HepG2 (cell line): ENCODE measurements at regions not wholly inside any gene's neighbourhood (a gene's known extent, or its start where the extent isn't known, plus 50 kb on each side); places are given as distances from the start of the nearest gene placed in this dataset.

Source experiments
- ATAC-seq: fragments of 200-7000 bp; cut with Tn5 transposase; 3 replicates; pipeline ENCODE4 v1.9.1; 2020; ENCODE audit warnings: mild to moderate bottlenecking, moderate library complexity
- BruUV-seq: library from RNA; stranded (reverse); fragments of 400-500 nt; replicated peaks from 2 replicates; lab custom pipeline; 2021; lab: Mats Ljungman, UMichigan
- CTCF ChIA-PET: fragments of 300-600 bp; formaldehyde crosslinking; extraction: SDS; loops from one replicate; lab custom pipeline; 2021; ENCODE audit warnings: low total read pairs, inconsistent platforms, low intra/inter-chr PET ratio; lab: Yijun Ruan, JAX
- POLR2A ChIA-PET: fragments of 350-600 bp; sonication (Branson Sonifier 250); formaldehyde crosslinking; loops from one replicate; lab custom pipeline; 2020; ENCODE audit warnings: antibody characterized with exemption, inconsistent platforms; lab: Yijun Ruan, JAX
- DNase-seq: peaks from one replicate; pipeline ENCODE4 v3.0.0-alpha.2; 2015; ENCODE audit warnings: low spot score
- FAIRE-seq: peaks from 3 replicates; lab custom pipeline; 2011; peaks lifted over from hg19 to GRCh38; lab: Jason Lieb, UNC
- H2AFZ ChIP-seq: one replicate; pipeline ENCODE4 v1.6.1; 2011; ENCODE audit warnings: low read length, inconsistent platforms
- H3K27ac ChIP-seq: fragments of 300-600 bp; 3 replicates; pipeline ENCODE4 v1.8.0; 2011; ENCODE audit warnings: mixed run types, mild to moderate bottlenecking, mixed read lengths, low read length, inconsistent platforms; ENCODE audit not compliant: insufficient read depth; ENCODE audit errors: extremely low read length
- H3K27me3 ChIP-seq, 2 experiments: fragments of 200-600 bp in 1 of 2; 2 replicates in 1 of 2; 3 replicates in 1 of 2; pipeline versions ENCODE4 v1.6.0 to v1.8.0; 2011; ENCODE audit warnings: low read length in 2 of 2, mild to moderate bottlenecking in 2 of 2, moderate library complexity in 2 of 2, inconsistent platforms in 1 of 2; ENCODE audit not compliant: insufficient read depth in 2 of 2, control insufficient read depth in 1 of 2
- H3K36me3 ChIP-seq, 2 experiments: fragments of 200-600 bp in 1 of 2; replicated peaks in 1 of 2; 2 replicates in 1 of 2; 3 replicates in 1 of 2; pipeline versions ENCODE4 v1.5.1 to v1.8.0; 2011; ENCODE audit warnings: low read length in 2 of 2, inconsistent platforms in 1 of 2; ENCODE audit not compliant: insufficient read depth in 2 of 2, control insufficient read depth in 1 of 2
- H3K4me1 ChIP-seq: 2 replicates; pipeline ENCODE4 v1.5.1; 2012; ENCODE audit warnings: low read length, inconsistent platforms; ENCODE audit not compliant: insufficient read depth
- H3K4me2 ChIP-seq: 2 replicates; pipeline ENCODE4 v1.6.0; 2011; ENCODE audit warnings: low read depth, low read length, inconsistent platforms
- H3K4me3 ChIP-seq, 3 experiments: fragments of 200-600 bp in 1 of 3; sonication (generic), shearing (Covaris generic) in 1 of 3; replicated peaks in 1 of 3; 2 replicates each; pipeline ENCODE4 v1.5.1; 2011 to 2016; ENCODE audit warnings: low read length in 3 of 3, inconsistent platforms in 2 of 3, low read depth in 2 of 3, mild to moderate bottlenecking in 2 of 3, control low read depth in 1 of 3, mixed read lengths in 1 of 3; ENCODE audit not compliant: insufficient read depth in 1 of 3
- H3K79me2 ChIP-seq: one replicate; pipeline ENCODE4 v1.6.1; 2011; ENCODE audit warnings: low read length, inconsistent platforms; ENCODE audit not compliant: insufficient read depth
- H3K9ac ChIP-seq: 2 replicates; pipeline ENCODE4 v1.6.0; 2011; ENCODE audit warnings: mild to moderate bottlenecking, low read depth, low read length, inconsistent platforms; ENCODE audit not compliant: insufficient read depth
- H3K9me3 ChIP-seq: 2 replicates; pipeline ENCODE4 v1.5.1; 2012; ENCODE audit warnings: mild to moderate bottlenecking, low read length
- H4K20me1 ChIP-seq: 2 replicates; pipeline ENCODE4 v1.6.0; 2011; ENCODE audit warnings: inconsistent platforms, mild to moderate bottlenecking, low read length, moderate library complexity; ENCODE audit not compliant: insufficient read depth
- CSRNP2 ChIP-seq: sonication (generic); formaldehyde crosslinking; conservative IDR thresholded peaks from 2 replicates; pipeline ENCODE4 v1.8.0; 2022; ENCODE audit warnings: low read depth, missing genetic modification reagents
- HHEX ChIP-seq: IDR thresholded peaks from 2 replicates; pipeline ENCODE4 v1.6.1; 2016; ENCODE audit warnings: control low read depth
- HOXA5 ChIP-seq: sonication (generic); formaldehyde crosslinking; IDR thresholded peaks from 2 replicates; pipeline ENCODE4 v1.4.0; 2020; ENCODE audit warnings: missing genetic modification reagents
- KAT7 ChIP-seq: IDR thresholded peaks from 2 replicates; pipeline ENCODE4 v1.6.1; 2018; ENCODE audit warnings: borderline replicate concordance, missing compliant biosample characterization
- MAZ ChIP-seq, 2 experiments: sonication (generic) in 1 of 2; formaldehyde crosslinking in 1 of 2; IDR thresholded peaks; 2 replicates each; pipeline versions ENCODE4 v1.5.0 to v1.6.1; 2012 to 2020; ENCODE audit warnings: low read depth in 2 of 2, mild to moderate bottlenecking in 2 of 2, borderline replicate concordance in 1 of 2, improper control_type of control experiment in 1 of 2, low read length in 1 of 2, missing genetic modification reagents in 1 of 2, moderate library complexity in 1 of 2
- NFATC3 ChIP-seq: sonication (generic); formaldehyde crosslinking; IDR thresholded peaks from 2 replicates; pipeline ENCODE4 v1.5.1; 2020; ENCODE audit warnings: mild to moderate bottlenecking, missing genetic modification reagents
- PRPF4 ChIP-seq: fragments of 200-400 bp; formaldehyde crosslinking; IDR thresholded peaks from 2 replicates; pipeline ENCODE4 v1.6.1; 2016; ENCODE audit warnings: low read length, low read depth; ENCODE audit not compliant: poor library complexity, severe bottlenecking
- SETDB1 ChIP-seq: sonication (generic); formaldehyde crosslinking; IDR thresholded peaks from 2 replicates; pipeline ENCODE4 v1.5.1; 2020; ENCODE audit warnings: missing genetic modification reagents, mild to moderate bottlenecking, borderline replicate concordance
- TAF15 ChIP-seq: fragments of 200-400 bp; formaldehyde crosslinking; IDR thresholded peaks from one replicate; pipeline ENCODE4 v1.6.1; 2018; ENCODE audit warnings: mild to moderate bottlenecking, low read depth, low read length; ENCODE audit not compliant: poor library complexity, severe bottlenecking
- ZNF12 ChIP-seq: sonication (generic); formaldehyde crosslinking; IDR thresholded peaks from 2 replicates; pipeline ENCODE4 v1.5.0; 2020; ENCODE audit warnings: missing genetic modification reagents
- ZNF136 ChIP-seq: sonication (generic); formaldehyde crosslinking; IDR thresholded peaks from 2 replicates; pipeline ENCODE4 v1.8.1; 2022; ENCODE audit warnings: low read depth, mild to moderate bottlenecking, moderate library complexity, missing genetic modification reagents
- ZNF746 ChIP-seq: sonication (generic); formaldehyde crosslinking; IDR thresholded peaks from 2 replicates; pipeline ENCODE4 v1.8.0; 2022; ENCODE audit warnings: mild to moderate bottlenecking, missing genetic modification reagents
- ZNF800 ChIP-seq: sonication (generic); formaldehyde crosslinking; IDR thresholded peaks from 2 replicates; pipeline ENCODE4 v1.4.0; 2020; ENCODE audit warnings: missing genetic modification reagents
- WGBS: methylation state at CpG from one replicate; pipeline ENCODE4 v1.1.6; 2017; ENCODE audit warnings: low lambda C conversion rate; 5-methylcytosine and 5-hydroxymethylcytosine counted together
- in situ Hi-C: cut with HindIII; loops from 2 replicates; pipeline ENCODE4 v1.10.0; 2017; ENCODE audit warnings: low pct_unique_long_range_greater_than_20kb; ENCODE audit not compliant: extremely low pct_ligation_motif_present
- intact Hi-C: fragments of 100-400 bp; cut with micrococcal nuclease; formaldehyde crosslinking; loops from one replicate; pipeline ENCODE4 v1.10.0; 2022; ENCODE audit not compliant: unreplicated experiment

GRCh38 chr3:154642145-154642544 is 212.2 kb upstream of the GPR149 start:
- H3K36me3 ChIP-seq, result no peaks in the 10 kb centered on the region
- DNase-seq (no peak), FAIRE-seq (no peak), ATAC-seq (no peak)
- no peaks in the 10 kb centered on the region for H4K20me1 ChIP-seq
- H3K4me3 ChIP-seq, result no peak overlapping the region
- TF ChIP-seq KAT7, result no peak
- no peak for TF ChIP-seq PRPF4
- TF ChIP-seq ZNF136 (CRISPR knock-in tag), result no peak
- no peak for TF ChIP-seq MAZ (IDR thresholded peaks at IDR 0.05; ENCODE audit: borderline replicate concordance, low read depth, low read length)
- no peak for TF ChIP-seq MAZ (CRISPR knock-in tag; IDR thresholded peaks at IDR 0.05; ENCODE audit: low read depth)
- no peak for TF ChIP-seq HOXA5
- TF ChIP-seq HHEX, result no peak
- TF ChIP-seq ZNF746 (CRISPR knock-in tag), result no peak
- no peak for TF ChIP-seq ZNF800
- no peak for TF ChIP-seq ZNF12
- TF ChIP-seq NFATC3, result no peak
- no peak for TF ChIP-seq SETDB1 (CRISPR knock-in tag)
- no peak for TF ChIP-seq TAF15
- no peak for TF ChIP-seq CSRNP2 (CRISPR knock-in tag)
- no peaks in the 10 kb centered on the region for H3K79me2 ChIP-seq
- H3K9me3 ChIP-seq, result no peaks in the 10 kb centered on the region
- H3K27me3 ChIP-seq, result no peaks in the 10 kb centered on the region
- in situ Hi-C loops (no loop called here), intact Hi-C loops (no loop called here)
- no peak overlapping the region for H3K9ac ChIP-seq
- 6% methylated on average over 2 of the region's 2 CpGs for WGBS
- H3K27ac ChIP-seq, result no peak overlapping the region
- no peak overlapping the region for H3K4me2 ChIP-seq
- H3K4me1 ChIP-seq, result no peaks in the 10 kb centered on the region
- POLR2A ChIA-PET, result no interaction called here
- CTCF ChIA-PET, result no interaction called here
- no TSS peak for BruUV-seq
- H2AFZ ChIP-seq, result no peak overlapping the region
